ENCODE measurements at regions not wholly inside any gene's neighbourhood (a gene's known extent, or its start where the extent isn't known, plus 50 kb on each side); places are given as distances from the start of the nearest gene placed in this dataset.

- DNase-seq = no peak
These were observed 682.7 kb upstream of the RAB6C start for GRCh38 chr2:129296806-129297205.

GRCh38 chr2:129297430-129297829, 682.0 kb upstream of the RAB6C start:
- no peak for DNase-seq

- DNase-seq = no peak
These were observed 680.1 kb upstream of the RAB6C start for GRCh38 chr2:129299338-129299737.

- DNase-seq = no peak
These were observed 679.7 kb upstream of the RAB6C start for GRCh38 chr2:129299756-129300155.

- no peak for DNase-seq
These were observed 679.0 kb upstream of the RAB6C start for GRCh38 chr2:129300456-129300855.

- no peak for DNase-seq
These were observed 678.0 kb upstream of the RAB6C start for GRCh38 chr2:129301431-129301913.

GRCh38 chr2:129302106-129302505, 677.4 kb upstream of the RAB6C start:
- DNase-seq = no peak

- DNase-seq = no peak
These were observed 676.8 kb upstream of the RAB6C start for GRCh38 chr2:129302561-129303183.

- no peak for DNase-seq
These were observed 665.3 kb upstream of the RAB6C start for GRCh38 chr2:129314120-129314519.

- DNase-seq = no peak
These were observed 660.7 kb upstream of the RAB6C start for GRCh38 chr2:129318581-129319421.

GRCh38 chr2:129319422-129319717, 660.1 kb upstream of the RAB6C start:
- DNase-seq = no peak

- no peak for DNase-seq
These were observed 659.2 kb upstream of the RAB6C start for GRCh38 chr2:129320288-129320687.

GRCh38 chr2:129324349-129324748, 655.1 kb upstream of the RAB6C start:
- no peak for DNase-seq

GRCh38 chr2:129325151-129325550, 654.3 kb upstream of the RAB6C start:
- no peak for DNase-seq

- no peak for DNase-seq
These were observed 649.9 kb upstream of the RAB6C start for GRCh38 chr2:129329574-129329973.

GRCh38 chr2:129330504-129330903, 649.0 kb upstream of the RAB6C start:
- no peak for DNase-seq

GRCh38 chr2:129331638-129332037, 647.8 kb upstream of the RAB6C start:
- no peak for DNase-seq

GRCh38 chr2:129334128-129334527, 645.3 kb upstream of the RAB6C start:
- DNase-seq = no peak

GRCh38 chr2:129334696-129335410, 644.6 kb upstream of the RAB6C start:
- no peak for DNase-seq

GRCh38 chr2:129336276-129336675, 643.2 kb upstream of the RAB6C start:
- DNase-seq = no peak

GRCh38 chr2:129337076-129337475, 642.4 kb upstream of the RAB6C start:
- no peak for DNase-seq

GRCh38 chr2:129345540-129345939, 633.9 kb upstream of the RAB6C start:
- DNase-seq = no peak

GRCh38 chr2:129347486-129348217, 631.8 kb upstream of the RAB6C start:
- no peak for DNase-seq
